ENCODE measurements at regions not wholly inside any gene's neighbourhood (a gene's known extent, or its start where the extent isn't known, plus 50 kb on each side); places are given as distances from the start of the nearest gene placed in this dataset.

GRCh38 chr14:22026527-22026926 lies 352.9 kb upstream of the OR4E1 start:
- H3K4me3 Mint-ChIP-seq, result no peak overlapping the region

GRCh38 chr14:22025879-22026278 lies 352.3 kb upstream of the OR4E1 start:
- Mint-ChIP-seq H3K27ac (no peak overlapping the region), H3K4me3 (no peak overlapping the region), H3K36me3 (no peaks in the 10 kb centered on the region), H3K9me3 (no peaks in the 10 kb centered on the region), H3K4me1 (no peaks in the 10 kb centered on the region), H3K27me3 (ENCODE audit: low read depth in 3 of 3) (no peaks in the 10 kb centered on the region)
- intact Hi-C loops (cut with micrococcal nuclease), result no loop called here
- Histone ChIP-seq H3K4me3 (replicated peaks in 1 of 3; ENCODE audit: low read depth in 2 of 3, low read length in 3 of 3) (no peak overlapping the region), H2AFZ (ENCODE audit: insufficient read depth, low read depth, low read length, poor library complexity, severe bottlenecking) (no peak overlapping the region), H3K27ac (ENCODE audit: low read depth in 1 of 2, low read length in 2 of 2) (no peak overlapping the region), H3K79me2 (ENCODE audit: insufficient read depth, low read length) (no peaks in the 10 kb centered on the region), H4K20me1 (ENCODE audit: insufficient read depth, low read length) (no peaks in the 10 kb centered on the region), H3K36me3 (replicated peaks in 1 of 2; ENCODE audit: control insufficient read depth in 1 of 2, insufficient read depth in 2 of 2, low read length in 2 of 2) (no peaks in the 10 kb centered on the region), H3K4me1 (ENCODE audit: control insufficient read depth in 1 of 2, insufficient read depth in 2 of 2, low read length in 2 of 2) (no peaks in the 10 kb centered on the region), H3K9ac (ENCODE audit: insufficient read depth, low read length, poor library complexity, severe bottlenecking) (no peak overlapping the region), H3K4me2 (replicated peaks; ENCODE audit: extremely low read depth, low read length, poor library complexity, severe bottlenecking) (no peak overlapping the region), H3K9me3 (replicated peaks in 1 of 2; ENCODE audit: control insufficient read depth in 1 of 2, insufficient read depth in 1 of 2, low read length in 2 of 2) (no peaks in the 10 kb centered on the region), H3K27me3 (ENCODE audit: control insufficient read depth in 2 of 2, insufficient read depth in 2 of 2, low read length in 2 of 2) (no peaks in the 10 kb centered on the region)
- WGBS (ENCODE audit: insufficient coverage), result 67% methylated on average over 1 of the region's 1 CpG
- no peak for DNase-seq
- TF ChIP-seq CTCF (IDR thresholded peaks at IDR 0.05), result no peak

More at GRCh38 chr14:22026527-22026926, 352.9 kb upstream of the OR4E1 start:
- Histone ChIP-seq H3K9me3 (replicated peaks in 1 of 2; ENCODE audit: control insufficient read depth in 1 of 2, insufficient read depth in 1 of 2, low read length in 2 of 2) (no peaks in the 10 kb centered on the region), H3K27ac (ENCODE audit: low read depth in 1 of 2, low read length in 2 of 2) (no peak overlapping the region), H3K36me3 (replicated peaks in 1 of 2; ENCODE audit: control insufficient read depth in 1 of 2, insufficient read depth in 2 of 2, low read length in 2 of 2) (no peaks in the 10 kb centered on the region), H3K4me1 (ENCODE audit: control insufficient read depth in 1 of 2, insufficient read depth in 2 of 2, low read length in 2 of 2) (no peaks in the 10 kb centered on the region), H3K27me3 (ENCODE audit: control insufficient read depth in 2 of 2, insufficient read depth in 2 of 2, low read length in 2 of 2) (no peaks in the 10 kb centered on the region), H3K4me2 (replicated peaks; ENCODE audit: extremely low read depth, low read length, poor library complexity, severe bottlenecking) (no peak overlapping the region), H2AFZ (ENCODE audit: insufficient read depth, low read depth, low read length, poor library complexity, severe bottlenecking) (no peak overlapping the region), H3K4me3 (replicated peaks in 1 of 3; ENCODE audit: low read depth in 2 of 3, low read length in 3 of 3) (no peak overlapping the region), H3K9ac (ENCODE audit: insufficient read depth, low read length, poor library complexity, severe bottlenecking) (no peak overlapping the region), H4K20me1 (ENCODE audit: insufficient read depth, low read length) (no peaks in the 10 kb centered on the region), H3K79me2 (ENCODE audit: insufficient read depth, low read length) (no peaks in the 10 kb centered on the region)
- 64% methylated on average over 2 of the region's 2 CpGs for WGBS (ENCODE audit: insufficient coverage)
- no peaks in the 10 kb centered on the region for H3K27me3 Mint-ChIP-seq (ENCODE audit: low read depth in 3 of 3)
- DNase-seq, result no peak
- TF ChIP-seq CTCF (IDR thresholded peaks at IDR 0.05), result no peak
- H3K36me3 Mint-ChIP-seq, result no peaks in the 10 kb centered on the region
- H3K27ac Mint-ChIP-seq, result no peak overlapping the region
- H3K4me1 Mint-ChIP-seq, result no peaks in the 10 kb centered on the region
- intact Hi-C loops (cut with micrococcal nuclease), result no loop called here
- H3K9me3 Mint-ChIP-seq, result no peaks in the 10 kb centered on the region

All from CD14-positive monocyte (primary cell).